Neural progenitor cell (in vitro differentiated cells): ENCODE measurements at regions not wholly inside any gene's neighbourhood (a gene's known extent, or its start where the extent isn't known, plus 50 kb on each side); places are given as distances from the start of the nearest gene placed in this dataset.

Source experiments
- DNase-seq: peaks from one replicate; pipeline ENCODE4 v3.0.0-alpha.2; 2016; ENCODE audit warnings: low spot score
- H2AFZ ChIP-seq: fragments of 200-600 bp; sonication (generic); replicated peaks from 2 replicates; pipeline ENCODE4 v1.6.1; 2016; ENCODE audit warnings: antibody characterized with exemption
- H3F3A ChIP-seq: fragments of 200-600 bp; sonication (generic); 2 replicates; pipeline ENCODE4 v1.6.1; 2016; ENCODE audit warnings: antibody characterized with exemption, low read depth
- H3K27ac ChIP-seq: fragments of 200-600 bp; sonication (generic); 2 replicates; pipeline ENCODE4 v1.5.1; 2016; ENCODE audit warnings: mild to moderate bottlenecking
- H3K27me3 ChIP-seq: fragments of 200-600 bp; sonication (generic); 2 replicates; pipeline ENCODE4 v1.6.1; 2016; ENCODE audit warnings: mild to moderate bottlenecking, moderate library complexity
- H3K36me3 ChIP-seq: fragments of 200-600 bp; sonication (generic); 2 replicates; pipeline ENCODE4 v1.5.1; 2016
- H3K4me1 ChIP-seq: fragments of 200-600 bp; sonication (generic); 2 replicates; pipeline ENCODE4 v1.6.1; 2016; ENCODE audit warnings: mixed run types
- H3K4me2 ChIP-seq: fragments of 200-600 bp; sonication (generic); 2 replicates; pipeline ENCODE4 v1.6.1; 2016
- H3K4me3 ChIP-seq: fragments of 200-600 bp; sonication (generic); 2 replicates; pipeline ENCODE4 v1.5.1; 2016
- H3K79me2 ChIP-seq: fragments of 200-600 bp; sonication (generic); 2 replicates; pipeline ENCODE4 v1.6.1; 2016; ENCODE audit warnings: low read depth
- H3K9ac ChIP-seq: fragments of 200-600 bp; sonication (generic); 2 replicates; pipeline ENCODE4 v1.6.1; 2016
- H3K9me3 ChIP-seq: fragments of 200-600 bp; sonication (generic); 2 replicates; pipeline ENCODE4 v1.5.1; 2016; ENCODE audit warnings: low read depth
- H4K20me1 ChIP-seq: fragments of 200-600 bp; sonication (generic); 2 replicates; pipeline ENCODE4 v1.6.1; 2016; ENCODE audit warnings: low read depth
- H3K27ac Mint-ChIP-seq: 3 replicates; pipeline ENCODE4 v1.8.0; 2021; ENCODE audit warnings: mixed read lengths
- H3K27me3 Mint-ChIP-seq: 2 replicates; pipeline ENCODE4 v1.8.0; 2022; ENCODE audit warnings: low read depth, mild to moderate bottlenecking, inconsistent platforms, moderate library complexity, mixed read lengths; ENCODE audit not compliant: insufficient read depth
- H3K36me3 Mint-ChIP-seq: 3 replicates; pipeline ENCODE4 v1.8.0; 2021; ENCODE audit warnings: mixed read lengths
- H3K4me1 Mint-ChIP-seq: 3 replicates; pipeline ENCODE4 v1.8.0; 2021; ENCODE audit warnings: mixed read lengths
- H3K4me3 Mint-ChIP-seq: 3 replicates; pipeline ENCODE4 v1.8.0; 2021; ENCODE audit warnings: mild to moderate bottlenecking, moderate library complexity, mixed read lengths
- H3K9me3 Mint-ChIP-seq: 3 replicates; pipeline ENCODE4 v1.8.0; 2020; ENCODE audit warnings: mixed read lengths
- CTCF ChIP-seq: fragments of 200-600 bp; sonication (generic); IDR thresholded peaks from 2 replicates; pipeline ENCODE4 v1.5.1; 2017; ENCODE audit warnings: antibody characterized with exemption, mild to moderate bottlenecking
- EZH2 ChIP-seq: fragments of 200-600 bp; sonication (generic); IDR thresholded peaks from 2 replicates; pipeline ENCODE4 v1.6.1; 2017; ENCODE audit warnings: antibody characterized with exemption, mild to moderate bottlenecking, moderate library complexity
- EZH2phosphoT487 ChIP-seq: fragments of 200-600 bp; sonication (generic); IDR thresholded peaks from 2 replicates; pipeline ENCODE4 v1.6.1; 2017; ENCODE audit warnings: antibody characterized with exemption

DNA sequence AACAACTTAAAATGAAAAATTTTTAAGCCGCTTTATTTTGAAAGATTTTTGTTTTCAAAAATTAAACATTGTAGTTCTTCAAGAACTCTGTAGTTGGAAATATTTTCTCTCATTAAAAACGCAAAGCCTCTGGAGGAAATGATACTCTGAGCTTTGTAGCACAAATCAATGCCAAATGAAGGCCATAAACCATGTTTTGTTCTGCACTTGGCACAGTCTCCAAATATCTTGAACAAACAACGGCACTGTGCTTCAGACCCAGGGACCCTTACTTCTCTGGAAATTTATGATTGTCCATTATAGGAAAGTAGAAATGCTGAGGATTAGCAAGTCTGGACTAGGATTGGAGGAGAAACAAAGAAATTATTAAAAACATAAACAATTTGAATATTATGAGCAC lies 160.8 kb upstream of the BMP4 start:
- Mint-ChIP-seq H3K9me3 (no peaks in the 10 kb centered on the region), H3K4me1 (peaks cover 20% of the 10 kb centered on the region), H3K4me3 (no peak overlapping the region), H3K36me3 (no peaks in the 10 kb centered on the region), H3K27me3 (no peaks in the 10 kb centered on the region), H3K27ac (no peak overlapping the region)
- no peak for DNase-seq
- no peaks in the 10 kb centered on the region for H3K79me2 ChIP-seq
- H2AFZ ChIP-seq = no peak overlapping the region
- H3K4me3 ChIP-seq = no peak overlapping the region
- H3K4me1 ChIP-seq = no peaks in the 10 kb centered on the region
- TF ChIP-seq CTCF (no peak), EZH2 (no peak), EZH2phosphoT487 (no peak)
- H4K20me1 ChIP-seq = no peaks in the 10 kb centered on the region
- H3K27me3 ChIP-seq = no peaks in the 10 kb centered on the region
- H3F3A ChIP-seq = no peaks in the 10 kb centered on the region
- no peak overlapping the region for H3K27ac ChIP-seq
- H3K9me3 ChIP-seq = no peaks in the 10 kb centered on the region
- H3K4me2 ChIP-seq = no peak overlapping the region
- no peak overlapping the region for H3K9ac ChIP-seq
- H3K36me3 ChIP-seq = no peaks in the 10 kb centered on the region

GRCh38 chr14:54117924-54118323 lies 161.3 kb upstream of the BMP4 start:
- H3K79me2 ChIP-seq = no peaks in the 10 kb centered on the region
- no peak overlapping the region for H3K9ac ChIP-seq
- no peaks in the 10 kb centered on the region for H3K4me1 ChIP-seq
- no peak overlapping the region for H3K27ac ChIP-seq
- Mint-ChIP-seq H3K36me3 (no peaks in the 10 kb centered on the region), H3K27me3 (no peaks in the 10 kb centered on the region), H3K4me1 (peaks cover 20% of the 10 kb centered on the region), H3K27ac (no peak overlapping the region), H3K9me3 (no peaks in the 10 kb centered on the region), H3K4me3 (no peak overlapping the region)
- no peak overlapping the region for H2AFZ ChIP-seq
- no peak for DNase-seq
- no peak overlapping the region for H3K4me2 ChIP-seq
- TF ChIP-seq EZH2phosphoT487 (no peak), EZH2 (no peak), CTCF (no peak)
- no peaks in the 10 kb centered on the region for H3K9me3 ChIP-seq
- no peaks in the 10 kb centered on the region for H4K20me1 ChIP-seq
- no peaks in the 10 kb centered on the region for H3K27me3 ChIP-seq
- H3K36me3 ChIP-seq = no peaks in the 10 kb centered on the region
- H3K4me3 ChIP-seq = no peak overlapping the region
- no peaks in the 10 kb centered on the region for H3F3A ChIP-seq

- H4K20me1 ChIP-seq = no peaks in the 10 kb centered on the region
- Mint-ChIP-seq H3K27me3 (no peaks in the 10 kb centered on the region), H3K4me3 (no peak overlapping the region), H3K4me1 (peaks cover 20% of the 10 kb centered on the region), H3K36me3 (no peaks in the 10 kb centered on the region), H3K27ac (peak overlapping the region; percentile 45), H3K9me3 (peaks cover 2% of the 10 kb centered on the region)
- H2AFZ ChIP-seq = no peak overlapping the region
- no peaks in the 10 kb centered on the region for H3K79me2 ChIP-seq
- no peak for DNase-seq
- no peaks in the 10 kb centered on the region for H3K4me1 ChIP-seq
- no peak overlapping the region for H3K9ac ChIP-seq
- TF ChIP-seq EZH2 (no peak), CTCF (no peak), EZH2phosphoT487 (no peak)
- H3K27ac ChIP-seq = no peak overlapping the region
- no peak overlapping the region for H3K4me3 ChIP-seq
- H3F3A ChIP-seq = no peaks in the 10 kb centered on the region
- no peaks in the 10 kb centered on the region for H3K36me3 ChIP-seq
- no peak overlapping the region for H3K4me2 ChIP-seq
- H3K27me3 ChIP-seq = no peaks in the 10 kb centered on the region
- no peaks in the 10 kb centered on the region for H3K9me3 ChIP-seq
These were observed 163.6 kb upstream of the BMP4 start for GRCh38 chr14:54120260-54120659.
